ENCODE measurements at regions not wholly inside any gene's neighbourhood (a gene's known extent, or its start where the extent isn't known, plus 50 kb on each side); places are given as distances from the start of the nearest gene placed in this dataset.

DNA sequence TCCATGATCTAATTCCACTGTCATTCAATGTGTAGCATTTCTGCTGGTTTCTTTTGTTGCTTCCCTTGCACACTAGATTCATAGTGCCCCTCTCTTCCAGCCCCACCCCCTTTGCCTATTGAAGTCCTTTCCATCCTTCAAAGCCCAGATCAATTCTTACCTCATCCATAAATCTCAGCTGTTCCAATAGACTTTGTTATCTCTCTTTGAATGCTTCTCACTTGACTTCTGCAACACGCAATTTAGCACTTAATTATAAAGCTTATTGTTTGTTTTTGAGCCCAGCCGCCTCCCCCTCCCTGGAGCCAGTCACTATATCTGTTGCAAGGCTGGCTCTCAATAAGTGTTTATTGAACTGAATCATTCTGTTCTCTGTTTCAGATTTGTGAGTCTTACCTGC, 174.6 kb upstream of the TBL1XR1 start:
- TF ChIP-seq, protein P1, sequence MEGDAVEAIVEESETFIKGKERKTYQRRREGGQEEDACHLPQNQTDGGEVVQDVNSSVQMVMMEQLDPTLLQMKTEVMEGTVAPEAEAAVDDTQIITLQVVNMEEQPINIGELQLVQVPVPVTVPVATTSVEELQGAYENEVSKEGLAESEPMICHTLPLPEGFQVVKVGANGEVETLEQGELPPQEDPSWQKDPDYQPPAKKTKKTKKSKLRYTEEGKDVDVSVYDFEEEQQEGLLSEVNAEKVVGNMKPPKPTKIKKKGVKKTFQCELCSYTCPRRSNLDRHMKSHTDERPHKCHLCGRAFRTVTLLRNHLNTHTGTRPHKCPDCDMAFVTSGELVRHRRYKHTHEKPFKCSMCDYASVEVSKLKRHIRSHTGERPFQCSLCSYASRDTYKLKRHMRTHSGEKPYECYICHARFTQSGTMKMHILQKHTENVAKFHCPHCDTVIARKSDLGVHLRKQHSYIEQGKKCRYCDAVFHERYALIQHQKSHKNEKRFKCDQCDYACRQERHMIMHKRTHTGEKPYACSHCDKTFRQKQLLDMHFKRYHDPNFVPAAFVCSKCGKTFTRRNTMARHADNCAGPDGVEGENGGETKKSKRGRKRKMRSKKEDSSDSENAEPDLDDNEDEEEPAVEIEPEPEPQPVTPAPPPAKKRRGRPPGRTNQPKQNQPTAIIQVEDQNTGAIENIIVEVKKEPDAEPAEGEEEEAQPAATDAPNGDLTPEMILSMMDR (IDR thresholded peaks at IDR 0.05; ENCODE audit: low read length, missing control alignments): no peak
- no peak overlapping the region for H3K4me3 ChIP-seq (replicated peaks; ENCODE audit: low read depth, low read length)
- no peak for DNase-seq (ENCODE audit: low read depth)

DNA sequence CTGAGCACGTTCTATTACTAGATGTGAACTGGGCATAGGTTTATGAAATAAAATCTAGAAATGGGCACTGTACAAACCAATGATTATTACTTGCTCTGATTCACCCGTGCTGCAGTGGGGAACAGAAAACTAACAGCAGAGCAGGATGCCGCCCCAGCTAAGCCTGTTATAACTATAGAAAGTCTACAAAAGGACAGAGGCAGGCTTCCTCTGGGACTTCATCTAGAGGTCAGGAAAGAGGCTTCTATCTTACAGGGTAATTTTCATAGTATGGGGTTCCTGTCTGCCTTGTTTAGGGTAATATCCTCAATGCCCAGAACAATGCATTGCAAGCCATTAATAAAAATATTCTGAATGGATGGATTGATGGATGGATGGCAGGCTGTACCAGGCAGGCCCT, 177.0 kb upstream of the TBL1XR1 start:
- no peak for DNase-seq (ENCODE audit: low read depth)
- H3K4me3 ChIP-seq (replicated peaks; ENCODE audit: low read depth, low read length): no peak overlapping the region
- TF ChIP-seq, protein P1 (IDR thresholded peaks at IDR 0.05; ENCODE audit: low read length, missing control alignments): no peak

DNA sequence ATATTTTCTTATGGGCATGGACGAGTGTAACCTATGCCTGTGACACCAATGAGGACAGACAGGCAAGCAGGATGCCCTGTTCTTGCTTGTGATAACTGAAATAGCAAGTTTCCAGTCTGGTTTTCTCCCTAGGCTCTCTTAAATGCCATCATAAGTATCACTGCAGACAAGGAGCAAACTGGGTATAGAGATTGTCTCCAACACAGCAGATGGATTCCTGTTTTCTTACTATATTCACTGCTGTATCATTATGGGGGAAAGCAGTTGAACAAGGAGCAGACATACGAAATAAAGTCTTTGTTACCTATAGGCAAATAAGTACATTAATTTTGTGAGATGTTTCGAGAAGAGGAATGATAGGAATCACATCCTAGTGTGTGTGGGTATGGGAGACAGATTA, 178.0 kb upstream of the TBL1XR1 start:
- TF ChIP-seq, protein P1 (IDR thresholded peaks at IDR 0.05; ENCODE audit: low read length, missing control alignments): no peak
- DNase-seq (ENCODE audit: low read depth): no peak
- no peak overlapping the region for H3K4me3 ChIP-seq (replicated peaks; ENCODE audit: low read depth, low read length)

DNA sequence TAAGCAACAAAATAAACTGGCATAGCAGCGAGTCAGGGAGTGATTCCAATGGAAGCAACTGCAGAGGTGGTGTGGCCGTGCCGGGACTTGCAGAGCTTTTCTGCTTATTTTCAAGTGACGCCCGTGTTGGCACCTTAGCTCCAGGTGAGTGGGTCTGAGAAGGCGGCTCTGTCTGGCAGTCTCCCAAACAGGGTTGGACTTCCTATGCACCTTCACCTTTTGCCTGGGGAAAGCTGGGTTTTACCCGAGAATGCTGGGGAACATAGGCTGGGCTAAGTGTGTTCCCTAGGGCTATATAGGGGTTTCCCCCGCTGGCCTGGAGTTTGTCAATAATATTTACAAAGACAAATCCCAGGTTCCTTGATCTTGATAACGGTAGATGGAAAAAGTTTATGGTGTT, 179.9 kb upstream of the TBL1XR1 start:
- DNase-seq (ENCODE audit: low read depth): no peak
- no peak overlapping the region for H3K4me3 ChIP-seq (replicated peaks; ENCODE audit: low read depth, low read length)
- TF ChIP-seq, protein P1 (IDR thresholded peaks at IDR 0.05; ENCODE audit: low read length, missing control alignments): no peak

DNA sequence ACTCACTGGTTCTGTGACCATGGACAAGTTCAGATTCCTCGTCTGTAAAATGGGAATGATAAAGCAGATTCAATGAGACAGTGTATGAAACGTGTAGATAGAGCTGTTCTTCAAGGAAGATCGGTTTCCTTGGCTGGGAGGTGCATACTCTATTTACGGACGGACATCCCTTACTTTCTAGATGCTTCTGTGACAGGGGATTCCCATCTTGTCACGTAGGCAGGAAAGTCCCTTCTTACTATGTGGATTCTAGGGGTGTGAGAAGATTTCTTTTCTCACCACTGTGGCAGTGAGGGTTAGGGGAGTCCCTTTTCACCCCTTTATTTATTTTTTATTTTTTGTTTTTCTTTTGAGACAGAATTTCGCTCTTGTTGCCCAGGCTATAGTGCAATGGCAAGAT, 180.9 kb upstream of the TBL1XR1 start:
- DNase-seq (ENCODE audit: low read depth): no peak
- H3K4me3 ChIP-seq (replicated peaks; ENCODE audit: low read depth, low read length): no peak overlapping the region
- TF ChIP-seq, protein P1 (IDR thresholded peaks at IDR 0.05; ENCODE audit: low read length, missing control alignments): no peak

DNA sequence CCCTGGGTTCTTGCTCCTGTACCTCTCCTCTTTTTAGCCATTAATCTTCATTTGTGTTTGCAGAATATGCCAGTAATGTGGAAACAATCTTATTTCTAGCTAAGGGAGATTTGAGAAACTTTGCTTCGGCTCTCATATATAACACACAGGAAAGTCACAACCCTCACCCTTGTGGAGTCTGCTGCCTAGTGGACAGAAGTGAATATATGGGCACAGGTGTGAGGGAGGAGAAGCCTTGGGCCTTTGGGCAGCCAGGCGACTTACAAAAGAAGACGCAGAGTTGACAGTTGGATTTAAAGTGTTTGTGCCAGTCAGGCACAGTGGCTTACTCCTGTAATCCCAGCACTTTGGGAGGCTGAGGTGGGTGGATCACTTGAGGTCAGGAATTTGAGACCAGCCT, 181.8 kb upstream of the TBL1XR1 start:
- DNase-seq (ENCODE audit: low read depth): no peak
- TF ChIP-seq, protein P1 (IDR thresholded peaks at IDR 0.05; ENCODE audit: low read length, missing control alignments): no peak

DNA sequence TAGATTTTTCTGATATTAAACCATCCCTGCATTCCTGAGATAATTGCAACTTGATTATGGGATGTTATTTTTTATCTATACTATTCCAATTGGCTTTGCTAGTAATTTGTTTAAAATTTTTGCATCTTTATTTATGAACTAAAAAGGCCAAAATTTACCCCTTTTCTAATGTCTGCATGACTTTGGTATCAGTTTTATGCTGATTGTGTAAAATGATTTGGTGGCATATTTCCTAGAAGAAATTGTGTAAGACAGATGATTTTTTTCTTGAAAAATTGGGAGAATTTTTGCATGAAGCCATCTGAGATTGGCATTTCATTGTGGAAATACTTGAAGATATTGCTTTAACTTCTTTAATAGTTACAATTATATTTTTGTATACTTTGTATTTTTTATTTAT, 183.8 kb upstream of the TBL1XR1 start:
- TF ChIP-seq, protein P1 (IDR thresholded peaks at IDR 0.05; ENCODE audit: low read length, missing control alignments): no peak
- DNase-seq (ENCODE audit: low read depth): no peak
- H3K4me3 ChIP-seq (replicated peaks; ENCODE audit: low read depth, low read length): no peak overlapping the region

More for the DNA sequence above, 181.8 kb upstream of the TBL1XR1 start:
- no peak overlapping the region for H3K4me3 ChIP-seq (replicated peaks; ENCODE audit: low read depth, low read length)

All from fibroblast of pulmonary artery (primary cell).